NK-92 treated with Interleukin-12 subunit alpha and Interleukin-12 subunit beta, amount 100 ng/mL, for 24 hours (cell line): ENCODE measurements at regions not wholly inside any gene's neighbourhood (a gene's known extent, or its start where the extent isn't known, plus 50 kb on each side); places are given as distances from the start of the nearest gene placed in this dataset.
"Not testable (repeated sequence)": the region's sequence is repeated elsewhere in the genome, so short reads cannot be mapped to it uniquely, and the experiment has no call there.

Experiments
- DNase-seq: peaks from one replicate; lab custom pipeline; 2025; lab: John Stamatoyannopoulos, UW

DNA sequence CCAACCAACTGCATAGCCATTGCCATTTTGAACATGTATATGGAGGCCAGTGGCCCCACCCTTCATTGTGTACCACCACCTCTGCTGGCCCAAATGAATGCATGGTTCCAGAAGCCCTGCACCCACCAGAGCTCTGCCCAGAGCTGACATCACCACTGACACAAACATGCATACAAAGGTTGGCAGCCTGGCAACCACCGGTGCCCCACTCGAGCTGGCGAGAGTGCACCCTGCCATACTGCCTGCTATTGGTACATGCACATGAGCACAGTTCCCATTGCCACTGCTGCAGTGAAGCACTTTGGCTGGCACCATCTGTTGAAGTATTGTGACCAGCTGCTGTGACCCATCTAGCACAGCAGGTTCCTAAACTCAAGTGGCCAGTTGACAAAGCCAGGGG, 1564.9 kb downstream of the OLFM4 start:
- no peak for DNase-seq

GRCh38 chr13:54597540-54598088, 1569.0 kb downstream of the OLFM4 start:
- no peak for DNase-seq

DNA sequence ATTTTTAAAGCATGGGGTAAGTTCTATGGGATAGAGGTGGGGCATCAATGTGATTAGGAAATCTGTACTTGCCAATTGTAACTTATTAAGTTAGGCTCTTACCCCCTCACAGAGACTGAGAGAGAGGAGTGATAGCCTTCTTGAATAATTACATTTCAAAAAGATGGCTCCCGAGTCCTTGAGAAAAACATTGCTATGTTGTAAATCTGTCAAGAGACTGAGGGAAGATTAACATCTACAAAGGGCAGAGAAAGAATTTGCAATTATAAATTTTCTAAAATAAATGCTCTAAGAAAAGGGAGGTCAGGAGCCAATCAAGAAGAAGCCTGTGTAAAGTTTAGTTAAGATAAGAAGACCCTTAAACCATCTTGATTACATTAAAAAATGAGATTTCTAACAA, 1570.8 kb downstream of the OLFM4 start:
- DNase-seq = no peak

GRCh38 chr13:54606944-54607343, 1578.3 kb downstream of the OLFM4 start:
- DNase-seq = no peak

GRCh38 chr13:54607421-54607820, 1578.8 kb downstream of the OLFM4 start:
- no peak for DNase-seq

DNA sequence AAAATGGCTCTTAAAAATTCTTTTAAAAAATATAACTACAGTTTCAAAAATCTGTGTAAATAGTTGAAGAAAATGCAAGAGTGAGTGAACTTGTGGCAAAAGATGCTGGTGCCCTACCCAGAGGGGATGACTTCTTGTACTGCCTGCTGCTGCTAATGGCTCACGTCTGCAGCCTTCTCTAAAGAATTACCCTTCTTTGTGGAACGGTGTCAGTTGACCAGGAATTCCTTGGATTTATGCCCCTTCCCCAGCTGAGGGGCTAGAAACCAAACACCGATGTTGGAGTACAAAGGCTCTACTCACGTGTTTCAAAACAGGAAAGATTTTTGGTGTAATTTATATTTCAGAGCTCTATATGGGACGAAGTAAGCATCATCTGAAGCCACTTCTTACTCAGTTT, 1582.8 kb downstream of the OLFM4 start:
- no peak for DNase-seq

GRCh38 chr13:54614726-54615125, 1586.1 kb downstream of the OLFM4 start:
- DNase-seq = no peak

- DNase-seq = not testable (repeated sequence)
These were observed 1597.9 kb downstream of the OLFM4 start for GRCh38 chr13:54626504-54626903.

DNA sequence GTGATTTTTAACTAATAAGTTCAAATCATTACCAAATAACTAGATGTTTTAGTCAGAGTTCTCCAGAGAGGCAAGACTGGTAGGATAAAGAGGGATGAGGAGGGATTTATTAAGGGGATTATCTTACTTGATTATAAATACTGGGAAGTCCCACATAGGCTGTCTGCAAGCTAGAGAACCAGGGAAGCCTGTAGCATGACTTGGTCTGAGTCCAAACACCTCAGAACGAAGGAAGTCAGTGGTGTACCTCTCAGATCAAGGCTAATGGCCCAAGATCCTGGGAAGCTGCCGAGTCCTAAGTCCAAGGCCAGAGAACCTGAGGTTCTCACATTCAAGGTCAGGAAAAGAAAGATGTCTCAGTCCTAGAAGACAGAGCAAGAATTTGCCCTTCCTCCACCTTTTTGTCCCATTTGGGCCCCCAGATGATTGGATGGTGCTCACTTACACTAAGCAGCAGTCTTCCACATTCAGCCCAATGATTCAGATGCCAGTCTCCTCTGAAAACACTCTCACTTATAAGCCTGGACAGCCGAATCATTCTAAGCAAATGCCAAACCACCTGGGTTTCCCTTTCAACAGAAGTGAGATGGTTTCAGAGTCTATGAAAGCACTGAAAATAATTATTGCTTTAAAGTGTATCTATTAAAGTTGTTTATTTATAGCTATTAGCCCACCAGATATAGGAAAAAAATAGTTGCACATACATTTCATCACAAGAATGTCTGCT, 1599.2 kb downstream of the OLFM4 start:
- no peak for DNase-seq

DNA sequence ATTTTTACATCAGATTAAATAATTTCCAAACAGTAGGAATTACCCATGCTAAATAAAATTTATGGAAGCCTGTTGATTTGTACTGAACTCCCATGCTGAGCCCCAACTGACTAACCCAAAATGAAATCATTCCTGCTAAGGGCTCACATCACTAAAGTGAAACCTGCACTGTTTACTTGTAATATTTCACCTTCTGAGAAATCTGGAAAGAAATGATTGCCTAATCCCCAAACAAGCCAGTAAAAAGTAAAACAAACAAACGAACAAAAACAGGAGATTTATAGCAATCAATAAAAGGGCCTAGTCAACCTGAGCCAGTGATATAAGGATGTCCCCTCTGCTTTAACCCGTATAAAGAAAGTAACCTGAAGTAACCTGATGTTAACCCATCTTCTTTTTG, 1599.8 kb downstream of the OLFM4 start:
- DNase-seq = no peak

DNA sequence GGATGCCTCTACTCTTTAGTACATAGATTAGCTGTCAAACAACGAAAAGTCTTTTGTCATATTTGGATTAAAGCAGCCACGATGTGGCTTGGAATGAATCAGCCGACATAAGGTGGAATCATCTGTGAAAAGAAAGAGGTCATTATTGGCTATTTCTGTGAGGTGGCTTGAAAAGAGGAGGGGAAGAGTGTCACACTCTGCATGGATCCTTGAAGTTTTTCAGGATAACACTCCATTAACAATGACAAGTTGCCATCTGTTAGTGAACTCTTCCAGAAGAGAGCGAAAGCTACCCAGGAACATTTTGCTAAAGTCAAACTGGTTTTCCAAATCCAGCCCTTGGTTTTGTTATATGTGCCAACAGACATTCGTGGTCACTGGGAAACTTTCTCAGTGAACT, 1604.8 kb downstream of the OLFM4 start:
- DNase-seq = no peak

- no peak for DNase-seq
These were observed 1607.6 kb downstream of the OLFM4 start for GRCh38 chr13:54636231-54636630.

- DNase-seq = peak; percentile 7
These were observed 1608.8 kb downstream of the OLFM4 start for GRCh38 chr13:54637366-54637765.

GRCh38 chr13:54640719-54641118, 1612.1 kb downstream of the OLFM4 start:
- no peak for DNase-seq

DNA sequence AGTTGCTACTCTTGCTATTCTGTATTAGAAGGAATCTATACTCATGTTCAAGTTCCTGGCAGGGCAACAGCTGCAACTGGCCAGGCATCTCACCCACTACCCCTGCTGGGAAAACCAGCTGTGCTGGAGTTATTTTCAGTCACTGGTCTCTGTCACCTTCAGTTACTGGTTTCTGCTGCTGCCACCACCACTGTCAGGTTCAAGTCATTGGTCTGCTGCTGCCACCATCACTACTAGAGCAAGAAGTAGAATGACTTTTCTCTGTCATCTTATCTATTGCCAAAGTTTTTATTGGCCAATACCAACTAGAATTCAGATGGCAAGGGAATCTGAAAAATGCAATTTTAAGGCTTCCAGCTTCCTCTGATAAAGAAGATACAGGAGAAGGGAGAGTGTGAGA, 1615.2 kb downstream of the OLFM4 start:
- no peak for DNase-seq

GRCh38 chr13:54647275-54647674, 1618.7 kb downstream of the OLFM4 start:
- DNase-seq = no peak

DNA sequence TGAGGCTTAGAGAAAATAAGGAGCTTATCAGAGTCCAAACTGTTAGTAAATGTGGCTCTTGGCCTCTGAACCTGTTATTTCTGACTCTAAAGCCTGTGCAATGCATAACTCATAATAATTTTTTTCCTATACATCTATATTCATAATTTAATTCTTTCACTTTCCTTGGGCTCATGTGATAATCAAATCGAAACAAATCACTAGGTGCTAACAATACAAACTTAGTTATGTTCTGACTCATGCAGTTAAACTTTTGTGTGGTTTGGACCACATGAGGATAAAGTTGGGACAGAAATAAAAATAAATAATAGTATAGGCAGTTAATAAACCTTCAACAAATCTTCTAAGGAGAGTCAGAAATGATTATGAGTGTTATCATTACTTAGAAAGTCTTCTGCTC, 1629.0 kb downstream of the OLFM4 start:
- no peak for DNase-seq

GRCh38 chr13:54658771-54659170, 1630.2 kb downstream of the OLFM4 start:
- DNase-seq = no peak

GRCh38 chr13:54660277-54660676, 1631.7 kb downstream of the OLFM4 start:
- DNase-seq = no peak

- no peak for DNase-seq
These were observed 1648.0 kb downstream of the OLFM4 start for GRCh38 chr13:54676526-54677113.

GRCh38 chr13:54682184-54682583, 1653.6 kb downstream of the OLFM4 start:
- no peak for DNase-seq

DNA sequence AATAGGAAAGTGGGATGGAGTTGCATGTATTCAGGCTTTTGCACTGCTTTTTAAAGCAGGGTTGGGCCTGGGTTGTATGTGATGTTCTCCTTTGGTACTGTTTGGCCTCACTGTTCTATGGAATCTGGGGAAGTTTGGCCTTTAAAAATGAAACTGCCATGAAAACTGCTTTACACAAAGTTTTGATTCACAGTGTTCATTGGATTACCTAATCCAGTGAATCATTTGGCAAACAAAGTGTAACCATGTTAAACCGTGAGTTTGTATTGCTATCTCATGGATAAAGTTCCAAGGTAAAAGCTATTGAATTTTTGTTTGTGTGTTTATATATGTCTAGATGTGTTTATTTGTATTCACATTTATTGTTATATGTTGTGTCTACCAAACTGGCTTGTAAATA, 1658.6 kb downstream of the OLFM4 start:
- no peak for DNase-seq

DNA sequence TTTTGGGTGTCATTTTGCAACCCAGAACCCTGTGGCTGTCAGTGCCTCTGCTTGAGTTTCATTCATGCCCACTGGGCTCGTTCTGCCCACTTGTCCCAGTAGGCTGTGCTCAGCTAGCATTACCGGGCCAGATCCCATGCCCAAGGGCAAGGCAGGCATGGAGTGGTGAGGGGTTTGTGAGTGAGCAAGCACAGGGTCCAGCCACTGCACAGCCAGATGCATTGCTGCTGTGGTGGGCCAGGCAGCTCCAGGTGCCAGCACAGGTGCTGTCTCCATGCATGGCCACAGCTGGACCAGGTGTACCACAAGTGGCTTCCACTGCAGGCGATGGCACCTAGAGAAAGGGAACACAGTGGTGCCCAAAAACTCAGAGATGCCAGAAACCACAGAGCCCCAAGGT, 1671.2 kb downstream of the OLFM4 start:
- no peak for DNase-seq

GRCh38 chr13:54705738-54706137, 1677.1 kb downstream of the OLFM4 start:
- DNase-seq = no peak
